HG02571 (cell line): ENCODE measurements at regions not wholly inside any gene's neighbourhood (a gene's known extent, or its start where the extent isn't known, plus 50 kb on each side); places are given as distances from the start of the nearest gene placed in this dataset.

Experiments
- ATAC-seq: cut with Tn5 transposase; IDR thresholded peaks from one replicate; pipeline ENCODE4 v1.9.1; 2021; ENCODE audit warnings: mild to moderate bottlenecking, moderate library complexity; ENCODE audit not compliant: unreplicated experiment

DNA sequence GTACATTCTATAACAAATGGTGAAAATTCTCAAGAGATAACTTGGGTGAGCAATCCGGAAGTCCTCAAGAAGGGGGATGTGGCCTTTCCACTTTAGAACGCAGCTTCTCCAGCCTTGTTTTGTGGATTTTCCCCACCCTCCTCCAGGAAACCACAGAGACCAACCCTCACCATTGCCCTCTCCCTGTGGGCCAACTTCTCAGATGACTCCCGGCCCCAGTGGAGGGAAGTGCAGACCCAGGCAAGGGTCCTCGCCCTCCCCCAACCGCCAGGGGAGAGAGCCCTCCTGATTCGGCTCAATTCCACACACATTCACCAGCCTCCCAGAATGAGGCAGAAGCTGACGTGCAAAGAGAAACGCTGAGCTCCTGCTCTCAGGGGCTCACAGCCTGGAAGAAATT, 277.2 kb downstream of the EIPR1 start:
- ATAC-seq = no peak

DNA sequence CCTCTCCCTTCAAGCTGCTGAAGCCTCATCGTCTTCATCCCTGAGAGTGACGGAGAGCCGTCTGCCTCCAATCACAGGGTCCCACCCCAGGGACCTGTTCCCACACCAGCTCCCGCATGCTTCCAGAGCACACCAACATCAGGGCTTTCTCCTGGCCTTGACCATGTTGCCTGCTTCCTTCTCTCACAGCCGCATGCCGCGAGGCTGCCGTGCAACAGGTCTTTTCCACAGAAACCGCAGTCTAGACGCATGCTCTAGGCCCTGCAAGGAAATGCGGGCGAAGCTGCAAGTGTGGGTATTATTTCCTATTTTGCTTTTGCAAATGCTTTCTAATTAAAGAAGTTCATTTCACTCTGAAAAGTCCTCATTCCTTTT, 277.8 kb downstream of the EIPR1 start:
- no peak for ATAC-seq

DNA sequence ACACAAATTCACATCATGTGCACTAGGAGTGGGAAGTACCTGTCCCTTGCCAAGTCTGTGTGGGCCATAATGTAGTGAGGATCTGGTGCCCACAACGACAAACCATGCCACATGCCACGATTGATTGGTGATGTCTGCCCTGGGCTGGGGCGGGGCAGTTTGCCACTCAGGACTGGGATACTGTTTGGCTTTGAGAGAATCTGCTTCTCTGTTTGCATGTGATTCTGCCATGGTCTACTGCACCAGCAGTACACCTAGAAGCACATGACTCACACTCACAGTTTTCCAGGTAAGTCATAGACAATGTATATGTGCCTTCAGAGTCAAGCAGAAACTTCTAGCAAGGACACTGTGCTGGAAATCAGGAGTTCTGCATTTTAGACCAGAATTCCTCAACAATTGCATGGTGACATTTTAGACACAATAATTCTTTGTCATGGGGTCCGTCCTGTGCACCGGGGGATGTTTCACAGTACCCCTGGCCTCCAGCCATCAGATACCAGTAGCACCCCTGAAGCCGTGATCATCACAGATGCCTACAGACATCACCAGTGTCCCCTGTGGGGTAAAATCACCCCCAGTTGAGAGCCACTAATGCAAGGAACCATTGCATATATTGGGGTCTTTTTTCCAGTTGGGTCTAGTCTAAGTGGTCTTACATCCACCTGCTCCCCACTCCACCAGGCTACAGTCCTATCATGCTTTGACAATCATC, 278.3 kb downstream of the EIPR1 start:
- ATAC-seq = no peak

DNA sequence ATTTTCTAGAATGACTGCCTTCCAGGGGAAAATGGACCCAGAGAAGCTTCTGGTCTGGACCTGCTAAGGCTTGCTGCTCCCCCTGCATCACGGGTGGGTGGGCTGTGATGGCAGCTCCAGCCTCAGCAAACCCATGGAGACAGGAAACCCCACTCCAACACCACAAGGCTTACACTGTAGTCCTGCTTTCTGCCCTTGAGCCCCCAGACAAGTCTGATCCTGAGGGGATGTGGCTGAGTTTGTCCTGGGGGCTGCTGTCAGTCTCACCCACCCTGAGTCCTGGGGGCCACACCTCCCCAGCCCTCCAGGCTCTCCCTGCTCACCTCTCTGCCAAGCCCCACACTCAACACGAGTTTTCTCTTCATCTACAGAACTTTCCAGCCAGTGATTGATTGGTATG, 279.4 kb downstream of the EIPR1 start:
- ATAC-seq = no peak

DNA sequence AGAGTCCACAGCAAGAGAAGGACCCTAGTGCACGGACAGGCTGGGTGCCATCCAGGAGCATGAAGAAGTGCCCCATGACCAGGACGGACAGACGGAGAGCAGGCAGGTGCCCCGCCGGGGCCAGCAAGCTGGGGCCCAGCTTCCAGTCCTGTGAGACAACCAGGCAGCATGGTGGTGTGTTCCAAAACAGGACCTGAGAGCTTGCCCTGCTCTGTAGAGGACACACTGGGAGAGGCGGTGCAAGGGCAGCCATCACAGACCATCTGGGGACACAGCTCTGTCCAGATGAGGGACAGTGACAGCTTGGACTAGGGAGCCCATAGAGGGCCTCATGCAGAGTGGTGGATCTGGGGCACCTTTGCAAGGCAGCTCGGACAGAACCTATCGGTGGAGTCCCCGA, 279.8 kb downstream of the EIPR1 start:
- no peak for ATAC-seq

DNA sequence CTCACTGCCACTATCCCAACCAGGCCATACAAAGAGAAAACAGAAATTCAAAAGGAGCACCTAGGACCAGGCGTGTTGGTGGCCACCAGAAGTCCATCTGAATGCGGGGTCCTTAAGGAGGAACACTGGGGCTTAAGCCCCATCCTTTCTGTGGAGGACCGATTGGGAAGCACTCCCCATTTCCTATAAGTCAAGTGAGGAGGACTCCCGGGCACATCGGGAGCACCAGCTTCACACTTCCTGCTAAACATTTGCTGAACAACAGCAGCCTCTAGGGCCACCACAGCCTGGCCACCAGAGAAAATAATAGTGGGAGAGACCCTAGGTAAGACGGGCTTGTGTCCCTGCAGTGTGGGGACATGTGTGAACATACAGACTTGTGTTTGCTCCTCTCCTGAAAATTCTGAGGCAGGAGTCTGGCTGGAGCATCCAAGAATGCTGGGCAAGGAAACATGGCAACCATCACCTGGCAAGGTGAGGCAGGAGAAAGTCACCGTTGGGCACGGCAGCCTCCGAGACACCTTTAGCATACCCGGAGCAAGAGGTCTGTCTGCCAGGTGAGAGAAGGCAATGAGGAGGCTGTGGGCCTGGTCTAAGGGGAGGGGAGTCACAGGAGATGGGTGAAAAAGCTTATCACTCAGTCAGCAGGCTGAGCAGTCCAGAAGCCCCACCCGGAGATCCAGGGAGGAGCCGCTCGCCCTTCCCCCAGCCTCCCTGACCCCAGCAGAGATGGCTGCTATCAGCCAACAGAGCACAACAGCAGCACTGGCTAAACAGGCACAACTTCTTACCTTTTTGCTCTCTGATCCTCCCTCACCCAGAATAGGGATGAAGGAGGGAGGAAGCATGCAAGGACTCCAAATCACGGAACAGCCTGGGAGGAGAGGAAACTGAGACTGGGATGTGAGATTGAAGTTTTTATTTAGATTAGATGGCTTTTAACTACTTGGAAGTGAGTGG, 282.3 kb downstream of the EIPR1 start:
- no peak for ATAC-seq

DNA sequence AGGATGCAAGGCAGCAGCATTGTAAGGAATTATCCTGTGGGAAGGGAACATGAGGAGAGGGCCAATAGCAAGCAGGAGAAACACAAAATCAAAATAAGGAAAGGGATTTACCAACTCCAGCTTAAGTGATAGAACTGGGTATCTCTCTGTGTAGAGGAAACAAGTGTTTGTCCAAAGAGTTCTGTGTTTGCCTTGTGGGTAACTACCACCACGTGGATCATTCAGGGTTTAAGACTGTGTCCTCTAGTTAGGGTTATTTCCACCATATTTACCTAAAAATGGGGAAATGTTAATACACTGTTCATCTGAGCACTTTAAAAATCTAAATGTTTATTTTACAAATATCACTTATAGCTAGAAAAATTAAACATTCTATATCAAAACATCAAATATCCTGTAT, 283.3 kb downstream of the EIPR1 start:
- ATAC-seq = no peak

DNA sequence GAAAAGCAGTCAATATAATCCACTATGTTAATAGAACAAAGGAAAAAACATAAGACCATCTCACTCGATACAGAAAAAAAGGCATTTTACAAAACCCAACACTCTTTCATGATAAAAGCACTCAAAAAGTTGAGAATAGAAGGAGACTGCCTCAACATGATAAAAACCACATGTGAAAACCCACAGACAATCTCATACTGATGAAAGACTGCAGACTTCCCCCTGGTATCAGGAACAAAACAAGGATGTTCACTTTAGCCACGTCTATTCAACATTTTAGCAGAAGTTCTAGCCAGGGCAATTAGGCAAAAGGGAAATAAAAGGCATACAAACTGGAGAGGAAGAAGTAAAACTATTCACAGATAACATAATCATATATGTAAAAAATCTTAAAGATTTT, 285.9 kb downstream of the EIPR1 start:
- no peak for ATAC-seq

DNA sequence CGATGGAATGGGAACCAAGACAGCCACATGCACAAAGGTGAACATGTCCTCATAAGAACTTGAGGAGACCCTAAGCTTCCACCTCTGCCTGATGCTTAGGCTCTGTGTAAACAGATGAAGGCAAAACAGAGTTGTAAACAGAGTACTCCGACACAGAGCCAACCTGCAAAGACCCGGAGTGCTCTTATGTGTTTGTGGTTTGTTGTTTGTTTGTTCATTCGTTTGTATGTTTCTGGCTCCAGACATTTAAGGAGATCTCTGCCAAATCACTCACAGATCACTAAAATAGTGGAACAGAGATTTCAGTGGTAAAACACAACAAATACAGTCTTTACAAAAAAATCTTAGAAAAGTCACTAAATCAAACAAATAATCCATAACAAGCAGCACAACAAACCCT, 294.9 kb downstream of the EIPR1 start:
- no peak for ATAC-seq

DNA sequence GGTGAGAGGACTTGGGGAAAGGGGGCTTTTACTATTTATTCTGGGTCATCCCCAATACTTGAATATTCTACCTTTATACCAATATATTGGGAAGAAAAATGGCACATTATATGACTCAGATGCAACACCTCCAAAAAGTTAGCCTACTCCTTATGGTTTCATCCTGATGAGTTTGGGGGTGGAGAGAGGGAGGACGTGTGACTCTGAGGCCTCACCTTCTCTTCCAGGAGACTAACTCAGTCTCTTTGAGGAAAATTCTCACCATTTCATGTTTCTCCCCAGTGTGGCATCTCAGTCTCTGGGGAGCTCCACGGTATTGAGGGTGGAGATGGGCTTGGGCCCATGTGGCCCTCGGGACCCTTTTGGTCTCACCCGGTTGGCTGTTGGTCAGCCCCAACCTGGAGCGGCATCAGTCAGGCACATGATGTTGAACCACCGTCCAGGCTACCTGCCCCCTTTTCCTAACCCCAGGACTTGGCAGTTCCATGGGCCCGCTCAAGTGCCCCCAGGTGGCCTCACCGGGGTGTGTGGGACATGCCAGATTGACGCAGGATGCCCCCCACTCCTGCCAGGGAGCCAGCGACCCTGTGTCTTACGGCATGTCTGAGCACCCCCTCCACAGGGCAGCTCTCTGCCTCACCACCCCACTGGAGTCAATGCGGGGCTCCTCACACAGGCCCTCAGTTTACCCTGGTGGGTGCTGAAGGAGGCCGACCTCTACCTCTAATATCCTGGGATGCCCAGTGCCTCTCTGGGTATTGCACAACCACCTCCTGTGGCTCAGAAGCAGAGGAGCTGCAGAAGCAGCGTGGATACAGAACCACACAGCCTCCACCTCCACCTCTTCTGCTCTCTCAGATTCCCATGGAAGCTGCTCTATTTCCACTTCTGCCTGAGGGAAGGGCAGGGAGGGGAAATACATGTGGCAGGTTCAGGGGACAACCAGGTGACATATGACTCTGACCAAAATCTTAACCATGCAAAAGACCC, 297.4 kb downstream of the EIPR1 start:
- ATAC-seq = no peak

DNA sequence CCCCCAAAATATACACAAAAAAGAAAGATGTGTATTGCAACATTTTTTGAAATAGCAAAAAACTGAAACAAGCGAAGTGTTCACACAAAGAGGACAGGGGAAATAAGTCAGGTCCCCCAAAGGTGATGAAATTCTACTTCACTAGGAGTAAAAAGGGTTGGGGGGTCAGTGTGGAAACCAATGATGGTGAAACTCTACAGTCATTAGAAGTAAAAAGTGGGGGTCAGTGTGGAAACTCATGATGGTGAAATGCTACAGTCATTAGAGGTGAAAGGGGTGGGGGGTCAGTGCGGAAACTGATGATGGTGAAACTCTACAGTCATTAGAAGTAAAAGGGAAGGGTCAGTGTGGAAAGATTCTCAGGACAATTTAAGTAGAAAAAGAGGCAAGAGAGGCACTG, 298.2 kb downstream of the EIPR1 start:
- ATAC-seq = no peak

DNA sequence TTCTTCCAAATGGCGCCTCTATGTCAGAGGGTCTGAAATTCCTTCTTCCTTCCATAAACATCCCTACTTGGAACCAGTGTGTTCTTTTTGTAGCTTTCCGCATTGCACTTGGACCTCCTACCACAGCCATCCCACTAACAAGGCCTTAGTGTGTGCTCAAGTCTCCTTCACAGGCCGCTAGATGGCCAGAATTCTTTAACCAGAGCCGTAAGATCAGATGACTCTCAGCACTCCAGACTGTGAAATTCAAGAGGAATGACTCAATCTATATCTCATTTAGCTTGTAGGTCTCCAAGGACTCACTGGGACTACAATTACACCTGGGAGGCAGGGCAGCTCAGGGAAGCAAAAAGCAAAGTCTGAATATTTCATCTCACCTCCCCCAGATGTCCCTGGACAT, 298.9 kb downstream of the EIPR1 start:
- no peak for ATAC-seq

DNA sequence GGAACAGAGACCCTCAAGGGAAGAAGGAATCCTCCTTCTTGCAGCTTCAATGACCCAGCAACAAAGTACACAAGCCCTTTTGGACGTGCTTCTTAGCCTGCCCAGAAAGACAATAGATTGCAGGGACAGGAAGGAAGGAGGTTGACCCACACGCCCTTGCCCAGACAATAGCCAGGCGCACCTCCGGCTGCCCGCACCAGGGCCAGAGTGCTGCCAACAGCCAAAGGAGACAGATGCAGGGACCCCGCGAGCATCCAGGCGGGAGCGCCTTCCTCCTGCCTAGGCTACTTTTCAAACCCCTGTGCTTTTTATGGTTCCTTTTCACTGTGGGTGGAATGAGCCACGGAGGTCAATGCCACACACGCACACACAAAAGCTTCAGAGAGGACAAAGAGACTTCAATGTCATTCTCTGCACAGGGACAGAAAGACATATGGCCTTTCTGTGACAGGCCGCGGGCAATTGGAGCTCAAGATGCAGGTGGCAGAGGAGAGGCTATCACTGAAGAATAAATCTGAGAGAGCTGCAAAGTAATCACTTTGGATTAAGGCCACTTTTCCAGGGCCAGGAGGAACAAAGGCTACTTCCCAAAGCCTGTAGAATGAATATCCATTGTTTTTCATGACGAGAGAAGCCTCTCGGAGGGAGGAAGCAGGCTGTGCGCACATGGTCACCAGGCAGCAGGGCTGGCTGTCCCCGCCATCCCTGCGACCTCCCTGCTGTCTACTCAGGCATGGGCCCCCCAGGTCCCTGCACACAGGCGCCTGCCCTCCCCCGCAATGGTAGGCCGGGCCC, 300.6 kb downstream of the EIPR1 start:
- ATAC-seq = no peak

DNA sequence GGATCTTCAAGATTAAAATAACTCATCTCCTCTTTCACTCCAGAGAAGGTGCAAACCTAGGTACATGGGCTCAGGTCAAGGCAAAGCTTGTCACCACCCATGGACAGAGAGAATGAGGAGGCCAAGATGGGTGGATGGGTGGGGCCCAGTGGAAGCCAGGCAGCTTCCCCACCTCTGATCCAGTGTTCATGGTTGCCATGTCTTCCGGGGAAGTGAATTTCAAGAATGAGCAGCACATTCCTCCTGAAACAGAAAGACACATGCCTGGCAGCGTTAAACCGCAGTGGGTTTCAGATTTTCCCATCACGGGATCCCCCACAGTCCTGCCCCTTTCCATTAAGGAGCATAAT, 301.7 kb downstream of the EIPR1 start:
- no peak for ATAC-seq

DNA sequence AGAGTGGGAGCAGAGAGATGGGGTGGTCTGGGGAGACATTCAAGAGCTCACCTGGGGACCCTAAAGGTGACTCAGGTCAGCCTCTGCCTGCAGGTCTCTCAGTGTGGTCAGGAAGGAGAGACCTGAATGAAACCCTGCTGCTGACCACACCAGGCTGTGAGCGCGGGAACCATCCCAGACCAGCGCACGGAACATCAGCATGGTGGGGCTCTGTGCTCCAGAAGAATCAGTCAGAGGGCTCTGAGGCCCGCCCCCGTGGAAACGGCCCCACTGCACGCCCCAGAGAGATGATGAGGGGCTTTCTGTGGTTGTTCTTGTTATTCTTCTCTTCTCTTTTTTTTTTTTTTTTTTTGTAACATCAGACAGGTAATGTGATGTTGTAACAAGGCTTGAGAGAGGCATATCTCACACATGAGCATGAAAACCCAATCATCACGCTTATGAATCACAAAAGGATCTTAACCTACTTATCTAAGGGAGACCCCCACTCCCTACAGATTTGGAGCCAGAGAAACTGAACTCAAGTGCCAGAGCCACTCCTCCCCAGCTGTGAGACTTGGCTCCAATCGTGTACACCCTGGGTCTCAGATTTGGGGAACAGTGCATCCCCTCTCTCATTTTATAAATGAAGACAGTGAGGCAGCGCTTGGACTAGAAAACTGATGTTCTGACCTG, 302.2 kb downstream of the EIPR1 start:
- no peak for ATAC-seq

DNA sequence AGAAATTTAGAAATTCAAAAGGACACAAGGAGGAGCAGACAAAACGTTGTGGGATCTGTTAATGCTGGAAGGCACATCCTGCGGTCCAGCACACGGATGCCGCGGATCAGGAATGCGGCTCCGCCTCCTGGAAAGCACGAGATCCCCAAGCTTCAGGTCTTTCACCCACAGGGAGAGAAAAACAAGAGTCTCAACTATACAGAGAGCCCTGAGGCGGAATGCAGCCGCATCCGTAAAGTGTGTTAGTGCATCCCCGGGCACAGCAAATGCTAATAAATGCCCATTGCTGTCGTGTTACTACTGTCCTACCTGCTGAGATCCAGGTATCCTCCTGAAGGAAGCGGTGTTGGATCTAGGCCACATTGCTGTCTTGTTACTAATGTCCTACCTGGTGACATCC, 303.9 kb downstream of the EIPR1 start:
- no peak for ATAC-seq

DNA sequence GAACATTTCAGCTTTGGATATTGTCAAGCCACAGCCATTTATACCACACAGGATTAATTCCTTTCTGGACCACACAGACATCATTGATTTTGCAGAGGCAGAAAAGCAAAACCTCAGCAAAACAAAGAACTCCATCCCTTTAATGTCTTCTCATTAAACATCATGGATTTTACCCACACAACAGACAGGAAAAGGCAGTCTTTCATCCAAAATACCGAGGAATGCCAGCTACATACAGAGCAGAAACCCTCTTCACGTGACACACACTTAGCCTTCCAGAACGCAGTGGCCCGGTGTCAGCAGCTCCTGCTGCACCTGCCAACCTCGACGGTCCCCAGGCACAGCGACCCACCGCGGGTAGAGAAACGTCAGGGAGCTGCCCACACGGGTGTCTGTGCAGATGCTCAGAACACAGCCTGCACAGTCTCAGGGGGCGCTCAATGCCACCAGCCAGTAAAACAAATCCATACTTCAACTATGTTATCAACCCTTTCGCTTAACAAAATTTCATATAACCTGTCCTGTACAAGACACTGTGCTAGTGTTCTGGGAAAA, 304.5 kb downstream of the EIPR1 start:
- no peak for ATAC-seq

DNA sequence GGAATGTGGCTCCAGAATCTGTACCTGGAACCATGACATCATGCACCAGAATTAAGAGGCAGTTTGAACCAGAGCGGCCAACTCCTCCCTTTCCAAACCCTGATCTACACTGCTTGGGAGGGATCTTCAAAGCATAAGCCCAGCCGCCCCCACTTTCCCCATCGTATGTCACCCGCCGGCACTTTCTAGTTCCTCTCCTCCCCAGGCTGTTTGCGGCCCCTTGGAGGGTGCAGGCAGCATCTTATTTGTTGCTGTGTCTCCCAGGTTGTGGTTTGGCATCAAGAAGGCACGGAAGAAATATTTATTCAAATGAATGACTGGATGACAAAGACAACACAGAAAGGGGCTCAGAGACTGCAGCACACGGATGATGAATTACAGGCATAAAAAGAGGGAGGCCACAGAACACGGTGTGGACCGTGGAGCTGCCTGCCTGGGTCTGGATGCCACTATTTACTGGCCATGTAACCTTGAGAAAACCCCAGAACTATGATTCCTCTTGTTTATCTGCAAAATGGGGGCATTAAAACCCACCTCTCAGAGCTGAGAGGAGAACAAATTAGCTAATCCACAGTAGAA, 305.8 kb downstream of the EIPR1 start:
- ATAC-seq = no peak

DNA sequence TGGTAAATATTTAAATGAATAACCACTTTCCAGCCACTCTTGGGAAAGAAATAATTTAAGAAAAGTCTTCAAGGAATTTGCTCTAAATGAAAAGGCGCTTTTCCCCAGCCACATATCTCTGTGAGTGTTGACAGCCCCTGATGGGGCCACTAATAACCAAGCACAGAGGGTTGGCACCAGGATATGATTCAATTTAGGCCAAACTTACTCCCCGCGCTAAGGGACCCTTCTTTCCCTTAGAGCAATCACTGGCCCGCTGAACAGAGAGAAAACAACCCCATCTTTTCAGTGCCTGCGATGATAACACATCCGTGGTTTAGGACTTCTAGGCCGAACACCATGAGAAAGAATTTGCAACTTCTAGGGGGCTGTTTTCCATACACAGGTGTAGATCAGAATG, 310.8 kb downstream of the EIPR1 start:
- no peak for ATAC-seq
